ENCODE measurements at regions not wholly inside any gene's neighbourhood (a gene's known extent, or its start where the extent isn't known, plus 50 kb on each side); places are given as distances from the start of the nearest gene placed in this dataset.

DNA sequence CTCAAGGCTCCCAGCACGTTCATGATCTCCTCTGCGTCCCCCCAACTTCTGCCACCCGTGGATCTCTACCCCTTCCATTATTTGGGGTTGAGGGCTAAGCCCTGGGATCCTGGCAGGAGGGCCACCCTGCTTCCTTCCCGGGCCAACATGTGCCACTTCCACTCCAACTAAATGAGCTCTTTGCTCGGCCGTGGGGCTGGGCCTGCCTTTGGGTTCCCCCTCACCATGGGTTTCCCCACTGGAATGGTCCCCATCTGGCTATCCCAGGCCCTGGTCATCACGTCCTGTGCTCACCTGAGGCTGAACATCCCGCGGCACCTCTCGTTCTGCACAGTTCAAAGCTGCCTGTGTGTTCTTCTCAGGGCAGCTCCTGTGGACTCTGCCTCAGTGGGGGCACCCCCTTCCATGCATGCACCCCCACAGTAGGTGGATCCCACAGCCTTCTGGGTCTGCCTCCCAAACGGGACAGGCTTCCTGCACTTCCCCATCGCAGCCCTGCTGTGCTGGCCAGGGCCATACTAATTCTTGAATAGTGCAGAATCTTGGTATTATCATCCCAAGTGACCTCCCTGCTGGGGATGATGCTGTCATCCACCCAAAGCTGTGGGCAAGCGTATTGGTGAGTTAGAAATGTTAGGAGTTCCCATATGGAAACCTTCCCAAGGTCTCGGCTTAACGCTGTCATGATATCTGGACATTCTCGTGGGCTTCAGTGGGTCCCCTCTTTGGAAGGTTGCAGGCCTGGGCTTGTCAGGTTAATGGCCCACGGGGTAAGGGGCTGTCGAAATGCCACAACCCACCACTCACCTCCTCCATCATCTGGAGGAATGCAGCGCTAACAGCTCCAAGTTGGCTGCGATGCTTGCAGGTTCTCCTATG lies 150.5 kb upstream of the TWIST2 start:
- no peak for DNase-seq (ENCODE audit: low read depth in 2 of 3, low spot score in 2 of 3)

DNA sequence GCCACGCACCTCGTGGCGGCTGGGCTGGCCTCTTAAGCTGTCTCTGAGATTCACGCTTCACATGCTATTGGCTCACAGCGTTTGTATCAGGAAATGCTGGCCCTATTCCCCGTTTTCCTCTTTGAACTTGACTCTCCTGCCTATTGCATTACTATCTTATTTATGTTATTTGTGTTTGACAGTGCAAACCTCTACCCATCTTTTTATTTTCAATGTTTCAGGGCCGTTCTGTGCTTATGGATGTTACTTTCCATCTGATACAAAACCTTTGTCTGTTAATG lies 149.9 kb upstream of the TWIST2 start:
- no peak for DNase-seq (ENCODE audit: low read depth in 2 of 3, low spot score in 2 of 3)

DNA sequence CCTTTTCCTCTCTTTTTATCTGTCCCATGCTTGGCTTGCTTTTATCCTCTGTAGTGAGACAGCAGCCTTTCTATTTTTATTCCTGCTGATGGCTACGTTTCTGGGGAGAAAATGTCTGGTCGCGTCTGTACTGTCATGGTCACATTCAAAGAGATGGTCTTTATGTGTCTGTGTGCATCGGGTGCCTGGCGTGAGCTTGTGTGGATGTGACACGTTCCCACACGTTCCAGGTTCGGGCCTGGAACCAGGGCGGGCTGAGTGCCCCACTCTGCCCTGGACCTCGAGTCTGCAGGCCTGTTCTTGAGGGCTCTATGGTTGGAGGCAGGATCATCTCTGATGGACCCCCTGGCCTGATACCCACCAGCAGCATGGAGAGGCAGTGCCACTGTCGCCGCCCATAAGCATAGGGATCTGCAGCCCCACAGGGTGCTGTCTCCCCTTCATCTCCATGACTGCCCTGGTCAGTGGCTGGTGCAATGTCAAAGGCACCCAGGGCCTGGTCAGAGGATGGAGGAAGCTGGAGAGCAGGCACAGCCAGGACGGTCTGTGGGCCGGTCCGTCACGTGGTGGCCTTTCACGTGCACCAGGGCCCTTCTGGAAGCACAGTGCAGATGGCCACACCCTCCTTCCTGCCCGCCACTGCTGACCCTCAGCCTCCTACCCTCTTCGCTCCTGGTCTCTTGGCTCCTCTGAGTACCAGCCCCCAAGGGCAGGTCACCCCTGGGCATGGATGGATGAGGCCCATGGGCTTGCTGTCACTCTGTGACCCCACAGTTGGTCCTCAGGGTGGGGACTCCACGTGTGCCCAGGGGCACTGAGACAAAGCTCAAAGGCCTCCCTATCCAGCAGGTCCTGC lies 149.2 kb upstream of the TWIST2 start:
- no peak for DNase-seq (ENCODE audit: low read depth in 2 of 3, low spot score in 2 of 3)

DNA sequence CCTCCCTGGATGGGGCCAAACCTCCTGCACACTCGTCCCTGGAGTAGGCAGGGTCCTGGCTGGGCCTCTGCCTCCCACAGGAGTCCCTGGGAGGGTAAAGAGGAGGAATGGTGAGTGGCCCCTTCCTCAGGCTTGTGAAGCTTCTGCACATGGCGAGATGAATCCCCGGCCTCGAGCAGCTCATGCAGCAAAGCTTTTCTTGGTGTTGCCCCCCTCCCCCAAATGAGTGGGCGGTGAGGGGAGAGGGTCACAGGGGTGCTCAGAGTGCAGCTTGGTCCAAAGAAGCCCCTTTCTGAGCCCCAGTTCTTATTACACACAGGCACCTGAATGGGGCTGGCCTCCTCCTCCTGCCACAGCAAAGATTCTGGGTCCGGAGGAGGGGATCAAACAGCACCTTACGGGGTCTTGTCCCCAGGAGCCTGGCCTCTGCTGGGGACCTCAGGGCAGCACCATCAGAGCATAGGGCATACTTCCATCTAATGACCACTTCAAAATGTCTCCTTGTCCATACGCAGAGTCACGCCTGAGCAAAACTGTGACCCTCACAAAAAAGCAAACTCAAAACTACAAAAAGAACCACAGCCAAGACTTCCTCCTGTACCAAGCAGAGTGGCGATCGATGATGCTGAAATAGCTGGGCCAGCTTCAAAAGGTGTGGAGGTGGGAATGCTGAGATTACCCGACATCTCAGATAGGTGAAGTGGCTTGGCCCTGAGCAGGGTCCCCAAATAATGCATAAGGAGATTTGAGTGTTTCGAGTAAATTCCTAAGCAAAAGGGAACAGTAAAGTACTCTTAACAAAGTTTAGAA lies 148.4 kb upstream of the TWIST2 start:
- DNase-seq (ENCODE audit: low read depth in 2 of 3, low spot score in 2 of 3), result no peak

DNA sequence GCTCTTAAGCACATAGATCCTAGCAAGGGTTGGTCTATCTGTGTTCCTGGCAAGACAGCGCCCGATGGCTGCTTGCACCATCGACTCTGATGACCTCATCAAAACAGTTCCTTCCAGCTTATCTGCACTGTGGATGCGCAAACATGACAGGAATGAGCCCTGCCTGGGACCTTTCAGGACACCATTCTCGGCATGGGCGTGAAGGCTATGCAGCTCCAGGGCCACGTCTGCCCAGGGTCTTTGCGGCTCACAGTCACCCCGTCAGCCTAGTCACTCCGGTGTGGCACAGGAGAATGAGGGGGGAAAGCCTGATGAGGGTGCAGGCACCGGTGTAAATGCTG lies 147.8 kb upstream of the TWIST2 start:
- no peak for DNase-seq (ENCODE audit: low read depth in 2 of 3, low spot score in 2 of 3)

DNA sequence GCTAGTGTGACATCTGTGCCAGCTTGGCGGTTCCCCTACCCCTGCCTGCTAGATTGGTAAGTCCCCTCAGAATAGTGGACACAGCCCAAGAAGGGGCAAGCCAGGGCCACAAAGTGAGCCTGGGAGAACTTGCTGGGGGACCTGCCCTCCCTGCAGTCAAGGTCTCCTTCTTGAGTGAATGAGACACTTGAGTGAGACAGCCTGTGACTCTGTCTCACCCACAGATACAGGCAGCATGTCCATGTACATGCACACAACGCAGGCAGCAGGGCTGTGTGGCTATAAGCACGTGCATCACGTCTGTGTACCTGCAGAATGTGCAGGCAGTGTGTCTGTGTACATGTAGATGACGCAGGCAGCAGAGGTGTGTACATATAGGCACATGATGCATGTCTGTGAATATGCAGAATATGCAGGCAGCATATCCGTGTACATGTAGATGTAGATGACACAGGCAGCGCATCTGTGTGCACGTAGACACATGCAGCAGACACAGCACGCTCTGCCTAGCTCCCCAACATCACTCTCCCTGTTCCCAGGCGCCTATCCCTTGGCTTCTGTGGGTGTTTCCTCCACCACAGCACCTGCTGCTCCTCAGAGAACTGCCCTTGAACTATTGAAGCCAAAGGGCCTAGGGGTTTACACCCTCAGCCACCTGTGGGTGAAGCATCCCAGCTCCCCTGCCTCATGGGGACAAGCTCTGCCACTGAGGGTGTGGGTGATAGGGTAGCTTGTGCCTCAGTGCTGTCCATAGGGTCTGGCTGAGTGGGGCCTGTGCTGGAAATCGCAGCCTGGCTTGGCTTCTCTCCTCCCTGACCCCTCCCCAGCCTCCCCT lies 147.2 kb upstream of the TWIST2 start:
- no peak for DNase-seq (ENCODE audit: low read depth in 2 of 3, low spot score in 2 of 3)

DNA sequence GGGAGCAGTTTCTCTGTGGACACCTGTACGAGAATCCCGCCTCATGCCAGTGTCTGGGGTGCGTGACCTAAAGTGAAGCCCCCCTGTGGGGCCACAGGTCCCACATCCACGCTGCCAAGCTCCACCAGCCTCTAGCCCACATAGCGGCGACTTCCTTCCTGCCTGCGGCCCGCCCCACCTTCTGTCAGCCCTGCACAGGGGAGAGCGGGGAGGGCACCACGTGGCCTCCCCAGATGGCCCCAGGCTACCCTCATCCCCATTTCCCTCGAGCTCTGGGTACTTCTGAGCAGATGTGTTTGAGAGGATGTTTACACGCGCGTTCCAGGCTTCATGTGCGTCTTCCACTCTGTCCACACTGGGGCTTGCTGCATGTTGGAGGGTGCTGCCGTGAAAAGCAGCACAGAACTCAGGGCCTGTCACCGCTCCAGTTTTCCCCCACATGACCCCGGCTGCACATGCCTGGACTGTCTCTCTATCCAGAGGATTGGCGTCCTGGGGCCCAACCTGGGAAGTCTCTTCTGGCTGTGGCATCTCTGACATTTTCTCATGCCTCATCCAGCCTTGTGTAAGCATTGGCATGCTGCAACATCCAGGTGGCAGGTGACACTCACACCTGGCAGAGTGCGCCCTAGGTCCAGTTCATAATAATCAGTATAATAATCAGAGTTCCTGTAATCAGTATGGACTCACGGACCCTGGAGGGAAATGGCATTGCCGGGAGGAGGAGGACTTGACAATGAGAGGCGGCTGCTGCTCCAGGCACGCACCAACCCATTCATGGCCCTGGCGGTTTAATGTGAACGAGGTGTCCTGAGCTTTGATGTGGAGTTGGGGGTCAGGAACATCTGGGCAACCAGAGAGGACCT lies 146.3 kb upstream of the TWIST2 start:
- no peak for DNase-seq (ENCODE audit: low read depth in 2 of 3, low spot score in 2 of 3)

DNA sequence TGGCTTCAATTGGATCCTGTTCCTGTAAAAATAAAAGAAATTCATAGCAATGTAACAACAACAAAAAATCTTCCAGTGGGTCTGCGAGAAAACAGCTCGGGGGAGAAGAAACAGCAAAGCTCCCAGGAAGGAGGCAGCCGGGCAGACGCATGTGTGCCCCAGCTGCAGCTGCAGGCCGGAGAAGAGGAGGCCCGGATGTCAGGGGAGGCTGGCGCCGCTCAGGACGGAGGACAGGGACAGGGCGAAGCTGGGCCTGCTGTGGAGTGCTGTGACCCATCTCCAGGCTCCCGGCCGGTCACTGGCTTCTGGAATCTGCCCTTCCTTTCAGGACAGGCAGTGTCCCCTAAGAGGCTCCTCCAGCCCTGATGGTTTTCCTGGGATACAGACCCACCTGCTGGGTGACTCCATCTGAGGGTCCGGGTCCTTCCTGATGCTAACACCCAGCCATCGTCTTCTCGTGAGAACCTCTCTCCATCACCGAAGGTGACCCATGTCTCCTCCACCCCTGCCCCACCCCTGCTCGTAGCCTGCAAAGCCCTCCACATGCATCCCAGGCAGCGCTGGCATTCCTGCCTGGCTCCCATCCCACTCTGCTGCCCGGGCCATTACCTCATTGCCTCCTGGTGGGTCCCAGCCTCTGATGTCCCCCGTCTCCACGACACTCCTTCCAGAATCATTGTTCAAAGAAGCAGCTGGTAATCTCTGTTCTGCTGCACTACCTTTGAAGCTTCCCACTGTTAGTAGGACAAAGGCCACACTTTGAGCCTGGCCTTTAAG lies 145.4 kb upstream of the TWIST2 start:
- DNase-seq (ENCODE audit: low read depth in 2 of 3, low spot score in 2 of 3), result no peak

DNA sequence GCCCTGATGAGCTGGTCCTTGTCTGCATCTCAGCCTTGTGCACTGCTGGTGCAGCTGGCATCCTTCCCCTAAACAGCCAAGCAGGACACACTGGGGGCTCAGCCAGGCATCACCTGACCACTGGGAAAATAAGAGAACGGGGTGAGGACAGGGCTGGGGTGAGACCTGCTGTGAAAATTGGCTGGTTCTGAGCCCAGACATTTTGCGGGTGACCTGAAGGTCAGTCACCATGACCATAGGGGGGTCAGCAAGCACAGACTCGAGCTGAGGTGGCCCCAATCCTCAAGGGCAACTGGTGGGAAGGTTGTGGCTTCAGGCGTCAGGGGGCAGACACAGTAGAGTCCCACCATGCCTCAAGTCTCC lies 144.9 kb upstream of the TWIST2 start:
- no peak for DNase-seq (ENCODE audit: low read depth in 2 of 3, low spot score in 2 of 3)

DNA sequence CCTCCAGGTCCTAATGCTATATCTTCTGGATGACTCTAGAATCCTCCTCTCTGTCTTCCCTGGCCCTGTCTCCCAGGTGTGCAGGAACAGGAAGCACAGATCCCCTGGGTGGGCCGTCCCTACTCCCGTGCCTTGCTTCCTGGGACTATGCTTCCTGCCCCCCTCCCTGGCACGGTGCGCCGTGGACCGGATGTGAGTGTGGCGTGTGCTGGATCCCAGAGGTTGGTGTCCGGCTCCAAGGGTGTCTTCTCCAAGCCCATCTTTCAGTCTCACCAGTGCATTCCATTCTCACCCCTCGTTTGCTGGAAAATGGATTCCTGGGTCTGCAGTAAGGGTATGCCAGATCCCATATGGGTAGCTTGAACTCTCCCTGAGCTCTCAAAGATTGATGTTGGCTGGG lies 144.4 kb upstream of the TWIST2 start:
- DNase-seq (ENCODE audit: low read depth in 2 of 3, low spot score in 2 of 3), result no peak

DNA sequence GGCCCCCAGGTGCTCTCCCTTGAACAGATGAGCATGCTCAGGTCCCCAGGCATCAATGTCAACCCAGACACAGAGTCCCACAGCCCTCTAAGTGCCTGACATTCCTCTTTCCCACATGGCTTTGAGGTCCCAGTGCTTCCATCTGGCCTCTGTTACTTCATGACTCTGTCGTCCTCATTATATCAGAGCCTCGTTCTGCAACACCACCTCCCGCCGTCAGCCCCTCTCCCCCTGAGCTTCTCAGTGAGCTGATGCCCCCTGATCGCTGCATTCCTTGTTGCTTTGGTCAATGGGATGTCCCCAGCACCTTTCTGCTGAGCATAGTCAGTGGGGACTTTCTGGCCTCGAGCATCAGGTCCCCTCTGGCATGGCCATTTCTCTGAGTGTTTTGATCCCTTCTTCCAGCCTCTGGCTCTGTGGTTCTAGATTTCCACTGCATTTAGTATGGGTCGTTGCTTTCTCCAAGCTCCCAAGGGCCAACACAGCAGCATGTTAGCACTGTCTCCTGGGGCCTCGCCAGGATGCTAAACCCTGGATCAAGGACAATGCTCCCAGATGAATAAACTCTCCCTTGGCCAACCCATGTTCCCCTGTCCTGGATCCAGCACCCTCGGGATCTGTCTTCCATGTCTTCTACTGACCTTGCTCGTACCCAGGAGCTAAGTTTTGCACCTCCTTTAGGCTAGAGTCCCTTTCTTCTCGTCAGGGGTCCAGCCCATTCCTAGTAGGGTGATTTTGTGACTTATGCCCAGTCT lies 143.2 kb upstream of the TWIST2 start:
- no peak for DNase-seq (ENCODE audit: low read depth in 2 of 3, low spot score in 2 of 3)

DNA sequence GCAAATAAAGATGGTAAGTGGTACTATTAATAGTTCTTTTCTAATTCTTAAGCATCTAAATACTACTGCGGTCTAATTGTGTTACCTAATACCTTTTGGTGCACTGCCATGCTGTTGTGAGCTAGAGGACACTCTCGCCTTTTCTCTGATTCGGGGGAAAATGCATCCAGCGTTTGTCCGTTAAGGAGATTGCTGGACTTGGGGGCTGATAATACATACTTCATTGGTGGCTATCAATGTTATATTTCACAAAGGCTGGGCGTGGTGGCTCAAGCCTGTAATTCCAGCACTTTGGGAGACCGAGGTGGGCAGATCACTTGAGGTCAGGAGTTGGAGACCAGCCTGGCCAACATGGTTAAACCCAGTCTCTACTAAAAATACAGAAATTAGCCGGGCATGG lies 141.7 kb upstream of the TWIST2 start:
- no peak for DNase-seq (ENCODE audit: low read depth in 2 of 3, low spot score in 2 of 3)

DNA sequence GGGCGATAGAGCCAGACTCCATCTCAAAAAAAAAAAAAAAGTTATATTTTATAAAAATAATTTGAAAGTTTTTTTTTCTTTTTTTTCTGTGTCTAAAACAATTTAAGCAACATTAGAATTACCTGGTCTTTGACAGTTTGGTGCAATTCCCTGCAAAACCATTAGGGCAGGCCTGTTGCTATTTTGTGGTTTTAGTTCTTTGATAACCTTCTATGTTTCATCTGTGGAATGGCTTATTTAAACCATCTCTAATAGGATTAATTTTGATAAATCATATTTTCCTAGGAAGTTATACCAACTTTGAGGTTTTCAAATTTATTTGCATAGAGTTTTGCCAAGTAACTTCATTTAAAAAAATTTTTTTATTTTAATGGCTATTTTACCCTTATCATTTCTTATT lies 141.2 kb upstream of the TWIST2 start:
- no peak for DNase-seq (ENCODE audit: low read depth in 2 of 3, low spot score in 2 of 3)

DNA sequence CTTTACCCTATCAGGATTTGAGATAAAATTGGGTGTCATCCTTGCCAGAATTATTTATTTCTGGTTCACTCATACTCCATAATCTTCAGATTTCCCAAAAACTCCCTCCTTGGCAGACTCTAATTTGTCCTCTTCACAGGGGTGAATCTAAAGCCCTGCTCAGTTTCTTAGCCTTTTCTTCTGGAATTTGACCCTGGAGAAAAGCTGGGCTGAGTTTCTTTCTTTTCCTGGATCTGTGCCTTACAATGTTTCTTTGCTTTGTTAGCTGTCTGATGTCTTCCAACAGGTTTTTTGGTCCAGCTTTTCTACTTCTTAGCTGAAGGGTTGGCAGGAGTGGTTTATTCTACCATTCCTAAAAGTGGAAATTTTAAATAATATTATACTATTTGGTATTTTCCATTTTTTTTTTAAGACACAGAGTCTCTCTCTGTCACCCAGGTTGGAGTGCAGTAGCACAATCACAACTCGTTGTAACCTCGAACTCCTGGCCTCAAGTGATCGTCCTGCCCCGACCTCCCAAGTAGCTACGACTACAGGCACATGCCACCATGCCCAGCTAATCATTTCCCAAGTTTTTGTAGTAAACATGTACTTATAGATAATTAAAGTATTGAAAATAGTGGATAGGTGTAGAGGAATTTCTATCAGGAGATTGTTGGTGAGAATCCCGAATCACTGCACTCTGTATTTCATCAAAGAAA lies 138.4 kb upstream of the TWIST2 start:
- DNase-seq (ENCODE audit: low read depth in 2 of 3, low spot score in 2 of 3), result no peak

DNA sequence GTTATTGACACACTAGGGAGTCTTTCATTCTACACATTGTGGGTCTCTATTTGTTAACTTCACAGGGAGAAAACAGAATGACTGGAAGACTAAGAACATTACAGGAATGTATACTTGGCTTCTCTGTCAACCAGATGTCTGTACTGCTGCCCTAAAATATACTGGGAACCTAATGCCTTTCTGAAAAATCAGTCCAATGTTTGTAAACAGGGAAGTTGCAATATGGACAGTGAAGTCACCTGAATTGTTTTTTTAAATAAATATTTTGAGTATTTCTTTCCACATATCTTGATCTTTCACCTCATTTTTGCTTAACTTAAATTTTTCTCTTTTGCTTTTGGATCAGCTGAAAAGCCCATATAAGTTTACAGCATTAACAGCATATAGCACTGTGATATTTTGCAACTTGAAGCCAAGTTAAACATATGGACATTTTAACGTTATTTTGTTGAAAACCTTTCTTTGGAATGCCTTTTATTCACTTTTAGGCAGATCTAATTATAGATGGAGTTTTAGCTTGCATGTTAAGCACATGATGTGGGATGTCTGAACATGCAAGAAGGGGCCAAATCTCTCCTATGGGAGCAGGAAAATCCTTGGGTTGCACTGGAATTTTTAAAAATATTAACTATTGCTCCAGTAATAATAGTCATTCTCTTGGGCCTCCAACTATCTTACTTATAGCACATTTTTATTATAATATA lies 137.7 kb upstream of the TWIST2 start:
- no peak for DNase-seq (ENCODE audit: low read depth in 2 of 3, low spot score in 2 of 3)

DNA sequence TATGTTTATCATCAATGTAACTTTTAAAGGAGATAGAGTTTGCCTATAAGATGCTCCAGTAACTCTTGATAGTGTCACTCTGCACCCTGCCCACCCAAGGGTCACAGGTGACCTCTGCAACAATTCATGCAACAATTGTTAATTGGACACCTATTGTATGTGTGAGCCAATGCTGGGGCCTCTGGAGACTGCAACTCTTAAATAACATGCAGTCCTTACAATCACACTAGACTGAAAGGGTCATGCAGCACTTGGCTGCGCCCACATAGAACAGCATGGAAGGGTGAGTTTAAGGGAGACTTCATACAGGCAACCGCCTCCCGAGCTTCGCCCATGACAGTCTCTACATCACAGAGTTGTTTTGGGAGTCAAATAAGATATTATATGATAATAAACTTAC lies 137.1 kb upstream of the TWIST2 start:
- no peak for DNase-seq (ENCODE audit: low read depth in 2 of 3, low spot score in 2 of 3)

DNA sequence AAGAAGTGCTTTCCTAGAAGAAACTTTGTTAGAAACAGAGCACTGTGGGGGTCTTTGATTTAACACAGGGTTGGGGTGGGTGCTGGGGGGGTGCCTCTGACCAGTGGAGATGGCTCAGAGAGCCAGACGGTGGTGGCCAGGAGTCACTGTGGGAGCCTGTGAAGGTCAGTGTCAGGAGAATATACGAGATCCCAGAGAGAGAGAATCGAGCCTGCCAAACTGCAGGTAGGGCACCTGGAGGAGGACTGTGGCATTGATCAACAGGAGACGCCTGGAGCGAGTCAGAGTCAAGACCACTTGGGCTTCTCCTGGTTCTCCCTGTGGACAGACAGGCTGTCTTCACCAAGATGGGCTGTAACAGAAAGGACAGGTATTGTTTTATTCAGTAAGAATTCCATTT lies 136.5 kb upstream of the TWIST2 start:
- no peak for DNase-seq (ENCODE audit: low read depth in 2 of 3, low spot score in 2 of 3)

Measured in activated CD8-positive, alpha-beta memory T cell treated with anti-CD3 and anti-CD28 coated beads for 48 hours (primary cell).